Esophagus (tissue), 2 donors: ENCODE measurements at regions not wholly inside any gene's neighbourhood (a gene's known extent, or its start where the extent isn't known, plus 50 kb on each side); places are given as distances from the start of the nearest gene placed in this dataset.

Source experiments
- H3K27ac ChIP-seq, 2 donors: one replicate each; pipeline ENCODE4 v1.5.1; 2013; ENCODE audit warnings: low read depth in 2 of 2, mild to moderate bottlenecking in 2 of 2, inconsistent platforms in 1 of 2, low read length in 1 of 2, moderate library complexity in 1 of 2
- H3K27me3 ChIP-seq, 2 donors: one replicate each; pipeline ENCODE4 v1.6.1; 2013; ENCODE audit warnings: low read length in 2 of 2, control low read depth in 1 of 2, mild to moderate bottlenecking in 1 of 2; ENCODE audit not compliant: insufficient read depth in 2 of 2, control insufficient read depth in 1 of 2
- H3K36me3 ChIP-seq, 2 donors: one replicate each; pipeline ENCODE4 v1.6.1; 2013; ENCODE audit warnings: low read length in 1 of 2; ENCODE audit not compliant: control insufficient read depth in 2 of 2, insufficient read depth in 2 of 2
- H3K4me1 ChIP-seq, 2 donors: one replicate each; pipeline ENCODE4 v1.6.1; 2013; ENCODE audit warnings: low read length in 1 of 2; ENCODE audit not compliant: control insufficient read depth in 2 of 2, insufficient read depth in 2 of 2
- H3K4me3 ChIP-seq, 2 donors: one replicate each; pipeline ENCODE4 v1.5.1; 2013; ENCODE audit warnings: low read length in 2 of 2, mild to moderate bottlenecking in 2 of 2, low read depth in 1 of 2, moderate library complexity in 1 of 2
- H3K9me3 ChIP-seq, 2 donors: one replicate each; pipeline ENCODE4 v1.6.1; 2013; ENCODE audit warnings: mild to moderate bottlenecking in 2 of 2, low read depth in 1 of 2, low read length in 1 of 2, moderate library complexity in 1 of 2; ENCODE audit not compliant: control insufficient read depth in 2 of 2, insufficient read depth in 1 of 2
- WGBS, 2 donors: extraction: QIAGEN DNeasy Blood & Tissue Kit; methylation state at CpG; one replicate each; pipeline ENCODE4 v1.1.7; 2013; 5-methylcytosine and 5-hydroxymethylcytosine counted together
- donor health status: healthy with polysubstance abuse.
- donor health status: Bipolar disorder and iron deficiency.

DNA sequence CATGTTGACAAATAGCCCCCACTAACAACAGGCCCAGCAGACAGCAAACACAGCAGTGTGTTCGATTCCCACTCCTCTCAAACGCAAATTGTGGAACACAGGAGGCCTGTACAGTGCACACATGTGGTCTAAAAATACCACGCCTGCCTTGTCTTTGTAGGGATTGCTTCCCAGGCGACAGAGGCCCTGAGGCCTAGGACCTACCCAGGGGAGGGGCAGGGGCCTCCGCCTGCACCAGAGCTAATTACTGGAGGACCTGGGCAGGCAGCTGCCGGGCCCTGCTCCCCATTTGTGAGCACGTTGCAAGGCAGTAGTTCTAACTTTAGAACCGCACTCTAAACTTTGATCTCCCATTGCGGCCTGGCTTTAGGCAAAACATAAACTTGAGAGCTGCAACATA is 316.0 kb downstream of the TXNL1 start:
- H3K27me3 ChIP-seq = no peaks in the 10 kb centered on the region
- H3K4me1 ChIP-seq = peaks cover 0 to 3% of the 10 kb centered on the region in 2 donors
- WGBS, 2 donors = 51 to 65% methylated on average over 9 of the region's 9 CpGs
- no peak overlapping the region for H3K27ac ChIP-seq
- H3K9me3 ChIP-seq = no peaks in the 10 kb centered on the region
- H3K36me3 ChIP-seq = no peaks in the 10 kb centered on the region
- no peak overlapping the region for H3K4me3 ChIP-seq

DNA sequence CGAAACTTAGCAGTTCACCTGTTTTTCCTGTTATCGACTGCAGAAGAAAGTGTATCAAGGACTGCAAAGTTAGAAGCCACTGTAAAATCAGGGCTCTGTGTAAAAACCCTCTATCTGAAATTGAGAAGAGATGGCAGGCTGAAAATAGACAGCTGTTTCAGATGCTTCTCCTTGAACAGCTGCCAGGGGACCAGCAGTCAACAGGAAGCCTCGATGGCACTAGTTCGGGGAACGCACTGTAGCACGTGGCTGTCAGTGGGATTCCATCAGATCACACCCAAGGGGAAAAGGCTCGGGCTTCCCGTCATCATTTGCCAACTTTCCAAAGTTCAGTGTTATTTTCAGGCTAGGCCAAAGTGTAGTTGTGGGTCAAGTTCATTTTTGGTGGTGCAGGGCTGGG is 316.9 kb downstream of the TXNL1 start:
- Histone ChIP-seq H3K27me3 (no peaks in the 10 kb centered on the region), H3K36me3 (no peaks in the 10 kb centered on the region), H3K4me1 (peaks cover 0 to under 1% of the 10 kb centered on the region in 2 donors), H3K27ac (no peak overlapping the region), H3K9me3 (no peaks in the 10 kb centered on the region), H3K4me3 (no peak overlapping the region)
- 57 to 62% methylated on average over 8 of the region's 8 CpGs for WGBS, 2 donors

DNA sequence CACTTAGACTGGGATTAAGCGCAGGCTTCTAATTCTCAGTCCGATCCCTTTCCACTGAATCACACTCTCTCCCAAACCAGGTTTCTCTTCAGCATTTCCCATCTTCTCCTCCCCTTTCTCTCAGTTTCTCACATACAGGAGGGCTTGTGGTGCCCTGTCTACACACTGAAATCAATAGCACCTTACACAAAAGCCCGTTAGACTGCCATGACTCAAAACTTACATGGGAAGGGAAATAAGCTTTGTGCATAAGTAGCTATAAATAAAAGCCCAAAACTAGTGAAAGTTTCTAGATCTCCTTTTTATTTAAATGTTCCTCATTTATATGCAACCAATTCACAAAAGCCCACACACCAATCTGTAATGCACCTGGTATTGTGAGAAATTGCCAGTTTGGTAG is 318.4 kb downstream of the TXNL1 start:
- no peaks in the 10 kb centered on the region for H3K27me3 ChIP-seq
- peaks cover 0 to 2% of the 10 kb centered on the region in 2 donors for H3K4me1 ChIP-seq
- H3K27ac ChIP-seq = no peak overlapping the region
- no peaks in the 10 kb centered on the region for H3K9me3 ChIP-seq
- WGBS, 2 donors = 84 to 88% methylated on average over 3 of the region's 3 CpGs
- H3K36me3 ChIP-seq = no peaks in the 10 kb centered on the region
- no peak overlapping the region for H3K4me3 ChIP-seq

DNA sequence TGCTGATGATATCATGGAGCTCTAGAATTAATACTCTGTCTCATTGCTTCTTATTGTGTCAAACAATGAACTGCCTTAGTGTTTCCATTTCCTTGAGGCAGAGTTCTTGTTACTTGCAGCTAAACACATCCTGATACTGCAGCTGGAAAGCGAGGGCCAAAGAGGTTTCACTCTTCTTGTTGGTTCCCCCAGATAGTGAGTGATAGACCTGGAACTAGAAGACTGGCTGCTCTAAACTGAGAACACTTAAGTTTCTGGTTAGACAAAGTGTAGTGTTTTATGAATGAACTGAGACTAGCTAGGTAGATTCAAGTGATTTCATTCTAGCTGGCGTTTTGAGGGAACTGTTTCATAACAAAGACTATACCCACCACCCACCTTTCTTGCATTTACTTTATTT is 321.7 kb downstream of the TXNL1 start:
- H3K27ac ChIP-seq = no peak overlapping the region
- WGBS, 2 donors = 89 to 96% methylated on average over 2 of the region's 2 CpGs
- no peaks in the 10 kb centered on the region for H3K36me3 ChIP-seq
- H3K4me1 ChIP-seq = peaks cover 0 to 2% of the 10 kb centered on the region in 2 donors
- no peak overlapping the region for H3K4me3 ChIP-seq
- no peaks in the 10 kb centered on the region for H3K9me3 ChIP-seq
- H3K27me3 ChIP-seq = no peaks in the 10 kb centered on the region

DNA sequence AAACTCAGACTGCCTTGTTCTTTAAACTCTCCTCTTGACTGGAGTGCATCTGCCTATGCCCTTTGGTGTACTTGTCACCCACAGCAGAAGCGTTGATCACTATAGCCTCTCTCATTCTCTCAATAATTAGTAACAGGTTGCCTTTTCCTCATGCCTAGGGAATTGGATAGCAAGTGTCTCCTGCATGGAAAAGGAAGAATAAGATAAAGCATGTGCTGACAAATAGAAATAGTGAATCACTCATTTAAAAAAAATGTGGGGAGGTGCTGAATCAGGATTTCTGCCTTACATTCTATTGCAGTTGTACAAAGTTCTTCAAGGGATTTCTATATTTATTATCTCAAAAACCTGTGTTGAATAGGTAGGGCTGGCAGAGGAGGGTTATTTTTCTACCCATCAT is 323.0 kb downstream of the TXNL1 start:
- 49 to 60% methylated on average over 1 of the region's 1 CpG for WGBS, 2 donors
- Histone ChIP-seq H3K9me3 (no peaks in the 10 kb centered on the region), H3K27ac (no peak overlapping the region), H3K36me3 (no peaks in the 10 kb centered on the region), H3K27me3 (no peaks in the 10 kb centered on the region), H3K4me1 (peaks cover 0 to 2% of the 10 kb centered on the region in 2 donors), H3K4me3 (no peak overlapping the region)

DNA sequence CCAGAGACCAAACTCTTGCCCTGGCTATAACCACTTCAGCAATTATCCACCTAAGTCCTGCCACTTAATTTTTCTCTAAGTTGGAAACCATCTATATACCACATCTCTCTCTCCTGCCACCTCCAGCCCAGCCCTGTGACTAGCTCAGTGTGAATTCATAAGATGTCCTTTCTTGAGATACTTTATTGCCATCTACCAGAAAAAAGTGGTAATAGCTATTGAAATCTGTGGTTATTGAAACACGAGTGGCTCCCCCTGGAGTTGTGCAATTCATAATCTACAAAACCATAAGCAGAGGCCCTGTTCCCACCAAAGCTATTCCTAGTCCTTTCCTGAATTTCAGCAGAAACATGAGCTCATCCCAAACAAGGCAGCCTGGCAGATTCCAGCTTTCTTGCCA is 324.0 kb downstream of the TXNL1 start:
- peaks cover 0 to 2% of the 10 kb centered on the region in 2 donors for H3K4me1 ChIP-seq
- no peak overlapping the region for H3K4me3 ChIP-seq
- H3K27ac ChIP-seq = no peak overlapping the region
- no peaks in the 10 kb centered on the region for H3K36me3 ChIP-seq
- no peaks in the 10 kb centered on the region for H3K9me3 ChIP-seq
- 68 to 76% methylated on average over 1 of the region's 1 CpG for WGBS, 2 donors
- no peaks in the 10 kb centered on the region for H3K27me3 ChIP-seq

DNA sequence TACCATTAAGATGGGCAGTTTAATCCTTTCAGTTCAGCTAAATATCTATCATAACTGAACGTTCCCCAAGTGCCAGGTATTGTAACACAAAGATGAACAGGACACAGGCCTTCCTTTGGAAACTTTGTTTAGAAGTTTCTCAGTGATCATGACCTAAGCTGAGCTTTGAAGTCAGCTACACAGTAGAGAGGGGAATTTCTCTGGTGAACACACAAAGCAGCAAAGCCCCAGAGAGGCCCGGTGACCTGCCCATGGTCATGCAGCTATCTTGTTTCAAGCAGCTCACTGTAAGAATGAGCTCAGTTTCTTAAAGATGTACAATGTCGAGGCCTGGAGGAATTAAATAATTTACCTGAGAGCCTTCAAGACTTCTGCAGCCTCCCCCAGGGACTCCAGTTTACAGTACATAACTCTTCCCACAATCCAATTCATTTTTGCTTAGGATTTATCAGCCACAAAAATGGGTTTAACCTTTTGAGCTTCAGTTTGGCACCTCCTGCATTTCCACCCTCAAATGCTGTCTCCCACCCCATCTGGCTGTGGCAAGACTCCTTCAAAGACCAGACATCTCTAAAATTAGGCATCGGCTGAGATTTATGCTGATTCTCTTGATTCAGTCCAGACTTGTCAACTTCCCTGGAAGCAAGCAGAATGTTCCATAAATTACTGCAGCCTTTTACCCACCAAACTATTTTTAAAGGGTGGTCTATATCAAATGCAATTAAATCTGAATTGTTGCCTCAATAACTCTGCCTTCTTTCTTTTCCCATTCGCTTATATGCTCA is 325.6 kb downstream of the TXNL1 start:
- H3K4me1 ChIP-seq = peaks cover 0 to 2% of the 10 kb centered on the region in 2 donors
- H3K4me3 ChIP-seq = no peak overlapping the region
- H3K27ac ChIP-seq = no peak overlapping the region
- H3K9me3 ChIP-seq = no peaks in the 10 kb centered on the region
- H3K36me3 ChIP-seq = no peaks in the 10 kb centered on the region
- WGBS, 2 donors = 82 to 86% methylated on average over 5 of the region's 5 CpGs
- H3K27me3 ChIP-seq = no peaks in the 10 kb centered on the region

DNA sequence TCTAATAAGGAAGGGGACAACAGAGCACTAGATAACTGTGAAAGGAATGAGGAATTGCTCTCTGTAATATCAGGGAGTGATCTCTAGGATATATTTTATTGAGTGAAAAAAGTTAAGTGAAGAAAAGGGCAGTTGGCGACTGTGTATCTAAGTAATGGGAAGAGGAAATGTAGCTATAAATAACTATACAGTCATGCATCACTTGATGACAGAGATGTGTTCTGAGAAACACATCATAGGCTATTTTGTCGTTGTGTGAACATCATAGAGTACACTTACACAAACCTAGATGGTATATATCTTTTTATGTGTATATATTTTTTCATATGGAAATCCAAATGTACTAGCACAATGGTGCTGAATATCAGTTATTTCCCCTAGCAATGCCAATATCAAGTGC is 329.3 kb downstream of the TXNL1 start:
- no peaks in the 10 kb centered on the region for H3K27me3 ChIP-seq
- H3K4me1 ChIP-seq = no peaks in the 10 kb centered on the region
- no peaks in the 10 kb centered on the region for H3K36me3 ChIP-seq
- no peak overlapping the region for H3K4me3 ChIP-seq
- 55 to 67% methylated on average over 2 of the region's 2 CpGs for WGBS, 2 donors
- no peaks in the 10 kb centered on the region for H3K9me3 ChIP-seq
- no peak overlapping the region for H3K27ac ChIP-seq

DNA sequence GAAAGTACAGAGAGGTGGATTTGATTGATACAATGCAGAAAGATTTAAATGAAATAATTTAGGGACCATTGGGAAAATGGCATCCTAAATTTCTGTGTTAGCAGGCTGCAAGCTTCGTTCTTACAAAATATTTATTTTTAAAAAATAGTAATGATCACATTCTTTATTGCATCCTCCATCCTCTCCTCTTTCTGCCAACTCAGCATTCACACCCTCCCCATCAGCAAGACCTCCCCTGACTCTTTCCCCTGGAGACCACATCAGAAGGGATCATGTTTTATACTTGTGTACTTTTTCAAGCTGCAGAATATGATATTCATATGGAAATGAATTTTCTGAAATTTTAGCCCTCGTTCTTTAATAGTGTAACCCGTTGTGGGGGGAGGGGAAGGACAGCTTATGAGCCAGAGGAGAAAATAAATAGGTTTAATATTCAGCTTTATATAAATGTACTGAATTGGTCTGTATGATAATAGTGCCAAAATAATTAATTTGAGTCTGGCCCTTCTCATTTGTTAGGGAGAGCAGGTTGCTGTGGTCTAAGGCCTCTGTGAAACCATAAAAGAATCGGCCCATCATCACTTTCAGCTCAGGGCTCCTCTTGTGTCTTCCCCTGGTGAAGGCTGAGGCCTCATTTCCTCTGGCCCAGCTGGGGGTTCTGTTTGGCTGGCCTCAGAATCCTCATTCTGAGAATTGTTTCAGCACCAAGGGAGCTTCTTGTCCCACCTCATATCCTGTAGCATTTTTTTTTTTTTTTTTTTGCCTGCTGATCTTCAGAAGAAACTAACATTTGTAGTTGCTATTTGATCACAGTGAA is 330.8 kb downstream of the TXNL1 start:
- Histone ChIP-seq H3K27me3 (no peaks in the 10 kb centered on the region), H3K4me1 (no peaks in the 10 kb centered on the region), H3K4me3 (no peak overlapping the region), H3K27ac (no peak overlapping the region), H3K9me3 (no peaks in the 10 kb centered on the region), H3K36me3 (no peaks in the 10 kb centered on the region)
- 74 to 76% methylated on average over 4 of the region's 4 CpGs for WGBS, 2 donors
